ENCODE measurements at regions not wholly inside any gene's neighbourhood (a gene's known extent, or its start where the extent isn't known, plus 50 kb on each side); places are given as distances from the start of the nearest gene placed in this dataset.

DNA sequence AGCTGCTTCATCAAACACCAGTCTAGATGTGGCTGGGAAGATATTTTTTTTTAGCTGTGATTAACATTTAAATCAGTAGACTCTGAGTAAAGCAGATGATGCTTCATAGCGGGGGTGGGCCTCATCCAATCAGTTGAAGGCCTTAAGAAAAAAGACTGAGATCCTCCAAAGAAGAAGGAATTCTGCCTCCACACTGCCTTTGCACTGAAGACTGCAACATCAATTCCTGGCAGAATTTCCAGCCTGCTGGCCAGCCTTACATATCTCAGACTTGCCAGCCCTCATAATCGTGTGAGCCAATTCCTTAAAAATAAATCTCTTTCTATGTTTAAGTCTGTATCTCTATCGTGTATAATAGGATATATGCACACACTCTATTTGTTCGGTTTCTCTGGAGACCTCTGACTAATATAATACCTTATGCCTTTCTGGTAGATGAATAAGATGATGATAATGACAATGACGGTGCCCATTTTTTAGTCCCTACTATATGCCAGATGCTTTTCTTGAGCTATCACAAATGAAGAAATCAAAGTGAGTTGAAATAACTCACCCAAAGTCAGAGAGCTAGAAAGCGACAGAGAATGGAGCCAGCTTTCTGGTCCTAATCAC lies 66.1 kb upstream of the SOD3 start:
- no peaks in the 10 kb centered on the region for H3K36me3 ChIP-seq (ENCODE audit: insufficient read depth, low read length)
- H3K4me2 ChIP-seq (ENCODE audit: low read depth, low read length, poor library complexity, severe bottlenecking), result no peak overlapping the region
- H3K79me2 ChIP-seq (ENCODE audit: insufficient read depth, low read length), result no peaks in the 10 kb centered on the region
- no peak overlapping the region for H2AFZ ChIP-seq (ENCODE audit: low read length)
- H3K4me3 ChIP-seq (ENCODE audit: low read length, poor library complexity, severe bottlenecking), result no peak overlapping the region
- H3K4me1 ChIP-seq (ENCODE audit: insufficient read depth, low read length, poor library complexity, severe bottlenecking), result no peaks in the 10 kb centered on the region
- no peaks in the 10 kb centered on the region for H4K20me1 ChIP-seq (ENCODE audit: insufficient read depth, low read length, poor library complexity, severe bottlenecking)
- no peaks in the 10 kb centered on the region for H3K9me2 ChIP-seq (replicated peaks; ENCODE audit: low read depth, low read length)
- H3K9ac ChIP-seq (ENCODE audit: low read depth, low read length, poor library complexity, severe bottlenecking), result no peak overlapping the region
- no peaks in the 10 kb centered on the region for H3K27me3 ChIP-seq (ENCODE audit: insufficient read depth, low read length, poor library complexity, severe bottlenecking)
- H3K9me3 ChIP-seq (ENCODE audit: insufficient read depth, low read depth, low read length), result 0 out of 2 replicates have a peak, but pooled peaks cover 7% of the 10 kb centered on the region
- H3F3A ChIP-seq (ENCODE audit: low read depth), result no peaks in the 10 kb centered on the region
- TF ChIP-seq, protein P1, sequence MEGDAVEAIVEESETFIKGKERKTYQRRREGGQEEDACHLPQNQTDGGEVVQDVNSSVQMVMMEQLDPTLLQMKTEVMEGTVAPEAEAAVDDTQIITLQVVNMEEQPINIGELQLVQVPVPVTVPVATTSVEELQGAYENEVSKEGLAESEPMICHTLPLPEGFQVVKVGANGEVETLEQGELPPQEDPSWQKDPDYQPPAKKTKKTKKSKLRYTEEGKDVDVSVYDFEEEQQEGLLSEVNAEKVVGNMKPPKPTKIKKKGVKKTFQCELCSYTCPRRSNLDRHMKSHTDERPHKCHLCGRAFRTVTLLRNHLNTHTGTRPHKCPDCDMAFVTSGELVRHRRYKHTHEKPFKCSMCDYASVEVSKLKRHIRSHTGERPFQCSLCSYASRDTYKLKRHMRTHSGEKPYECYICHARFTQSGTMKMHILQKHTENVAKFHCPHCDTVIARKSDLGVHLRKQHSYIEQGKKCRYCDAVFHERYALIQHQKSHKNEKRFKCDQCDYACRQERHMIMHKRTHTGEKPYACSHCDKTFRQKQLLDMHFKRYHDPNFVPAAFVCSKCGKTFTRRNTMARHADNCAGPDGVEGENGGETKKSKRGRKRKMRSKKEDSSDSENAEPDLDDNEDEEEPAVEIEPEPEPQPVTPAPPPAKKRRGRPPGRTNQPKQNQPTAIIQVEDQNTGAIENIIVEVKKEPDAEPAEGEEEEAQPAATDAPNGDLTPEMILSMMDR (conservative IDR thresholded peaks at IDR 0.05; ENCODE audit: low read length), result no peak
- TF ChIP-seq EZH2phosphoT487 (IDR thresholded peaks at IDR 0.05; ENCODE audit: borderline replicate concordance), result no peak

DNA sequence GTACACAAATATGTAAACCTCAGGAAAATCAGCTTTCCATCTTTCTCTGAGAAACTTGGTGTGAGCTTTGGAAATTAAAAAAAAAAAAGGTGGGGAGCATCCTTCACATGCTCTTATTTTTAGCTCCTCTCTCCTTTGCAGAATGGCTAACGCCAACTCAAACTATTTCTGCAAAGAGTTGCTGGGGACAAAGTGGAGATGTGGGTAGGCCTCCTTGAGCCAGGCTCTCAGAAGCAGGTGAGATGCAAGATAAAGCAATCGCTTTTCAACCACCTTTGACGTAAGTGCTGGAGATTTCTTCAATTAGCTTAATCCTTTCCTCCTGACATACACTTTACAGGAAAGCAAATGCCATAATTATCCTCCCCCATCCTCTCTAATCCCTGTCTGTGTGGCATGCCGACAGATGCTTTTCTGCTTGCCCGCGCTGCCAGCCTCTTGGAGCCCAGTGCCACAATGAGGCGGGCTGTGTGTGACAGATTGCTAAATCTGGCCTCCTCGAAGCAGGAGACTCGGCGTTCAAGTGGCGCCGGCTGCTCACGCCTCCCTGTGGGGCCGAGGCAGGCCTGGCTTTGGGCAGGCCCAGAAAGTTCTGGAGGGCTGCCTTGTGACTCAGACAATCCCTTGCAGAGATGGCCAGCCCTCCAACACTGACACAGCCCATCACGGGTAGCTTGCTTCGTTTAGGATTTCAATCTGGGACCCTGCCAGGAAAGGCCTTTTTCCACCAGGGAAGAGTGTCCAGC lies 64.9 kb upstream of the SOD3 start:
- Histone ChIP-seq H3K4me2 (ENCODE audit: low read depth, low read length, poor library complexity, severe bottlenecking) (no peak overlapping the region), H3K9me2 (replicated peaks; ENCODE audit: low read depth, low read length) (no peaks in the 10 kb centered on the region), H3K4me3 (ENCODE audit: low read length, poor library complexity, severe bottlenecking) (no peak overlapping the region), H3K4me1 (ENCODE audit: insufficient read depth, low read length, poor library complexity, severe bottlenecking) (no peaks in the 10 kb centered on the region), H4K20me1 (ENCODE audit: insufficient read depth, low read length, poor library complexity, severe bottlenecking) (no peaks in the 10 kb centered on the region), H3F3A (ENCODE audit: low read depth) (no peaks in the 10 kb centered on the region), H3K9ac (ENCODE audit: low read depth, low read length, poor library complexity, severe bottlenecking) (no peak overlapping the region), H3K36me3 (ENCODE audit: insufficient read depth, low read length) (no peaks in the 10 kb centered on the region), H3K27me3 (ENCODE audit: insufficient read depth, low read length, poor library complexity, severe bottlenecking) (no peaks in the 10 kb centered on the region), H2AFZ (ENCODE audit: low read length) (no peak overlapping the region), H3K79me2 (ENCODE audit: insufficient read depth, low read length) (no peaks in the 10 kb centered on the region), H3K9me3 (ENCODE audit: insufficient read depth, low read depth, low read length) (0 out of 2 replicates have a peak, but pooled peaks cover 7% of the 10 kb centered on the region)
- no peak for TF ChIP-seq EZH2phosphoT487 (IDR thresholded peaks at IDR 0.05; ENCODE audit: borderline replicate concordance)

DNA sequence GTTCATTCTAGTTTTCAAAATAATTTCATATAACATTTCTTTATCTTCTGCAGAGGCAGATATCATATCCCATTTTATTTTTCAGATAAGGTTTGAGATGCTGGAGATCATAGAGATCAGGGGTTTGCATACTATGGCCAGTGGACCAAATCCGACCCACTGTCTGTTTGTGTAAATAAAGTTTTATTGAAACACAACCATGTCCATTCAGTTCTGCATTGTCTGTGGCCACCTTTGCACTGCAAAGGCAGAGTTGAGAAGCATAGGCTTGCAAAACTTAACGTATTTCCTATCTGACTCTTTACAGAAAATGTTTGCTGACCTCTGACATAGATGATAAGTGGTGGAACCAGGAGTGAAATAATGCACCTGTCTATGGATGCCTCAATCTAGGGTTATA lies 63.9 kb upstream of the SOD3 start:
- Histone ChIP-seq H3K4me3 (ENCODE audit: low read length, poor library complexity, severe bottlenecking) (no peak overlapping the region), H3K27me3 (ENCODE audit: insufficient read depth, low read length, poor library complexity, severe bottlenecking) (no peaks in the 10 kb centered on the region), H4K20me1 (ENCODE audit: insufficient read depth, low read length, poor library complexity, severe bottlenecking) (no peaks in the 10 kb centered on the region)

More for the DNA sequence above, 63.9 kb upstream of the SOD3 start:
- Histone ChIP-seq H3K4me1 (ENCODE audit: insufficient read depth, low read length, poor library complexity, severe bottlenecking) (no peaks in the 10 kb centered on the region), H3K9me2 (replicated peaks; ENCODE audit: low read depth, low read length) (no peaks in the 10 kb centered on the region), H3K9me3 (ENCODE audit: insufficient read depth, low read depth, low read length) (0 out of 2 replicates have a peak, but pooled peaks cover 7% of the 10 kb centered on the region), H2AFZ (ENCODE audit: low read length) (no peak overlapping the region), H3K36me3 (ENCODE audit: insufficient read depth, low read length) (no peaks in the 10 kb centered on the region), H3K9ac (ENCODE audit: low read depth, low read length, poor library complexity, severe bottlenecking) (no peak overlapping the region), H3K4me2 (ENCODE audit: low read depth, low read length, poor library complexity, severe bottlenecking) (no peak overlapping the region), H3K79me2 (ENCODE audit: insufficient read depth, low read length) (no peaks in the 10 kb centered on the region), H3F3A (ENCODE audit: low read depth) (no peaks in the 10 kb centered on the region)
- TF ChIP-seq, protein P1 (conservative IDR thresholded peaks at IDR 0.05; ENCODE audit: low read length), result no peak
- no peak for TF ChIP-seq EZH2phosphoT487 (IDR thresholded peaks at IDR 0.05; ENCODE audit: borderline replicate concordance)

All from Loucy (cell line).